ENCODE measurements at regions not wholly inside any gene's neighbourhood (a gene's known extent, or its start where the extent isn't known, plus 50 kb on each side); places are given as distances from the start of the nearest gene placed in this dataset.

DNA sequence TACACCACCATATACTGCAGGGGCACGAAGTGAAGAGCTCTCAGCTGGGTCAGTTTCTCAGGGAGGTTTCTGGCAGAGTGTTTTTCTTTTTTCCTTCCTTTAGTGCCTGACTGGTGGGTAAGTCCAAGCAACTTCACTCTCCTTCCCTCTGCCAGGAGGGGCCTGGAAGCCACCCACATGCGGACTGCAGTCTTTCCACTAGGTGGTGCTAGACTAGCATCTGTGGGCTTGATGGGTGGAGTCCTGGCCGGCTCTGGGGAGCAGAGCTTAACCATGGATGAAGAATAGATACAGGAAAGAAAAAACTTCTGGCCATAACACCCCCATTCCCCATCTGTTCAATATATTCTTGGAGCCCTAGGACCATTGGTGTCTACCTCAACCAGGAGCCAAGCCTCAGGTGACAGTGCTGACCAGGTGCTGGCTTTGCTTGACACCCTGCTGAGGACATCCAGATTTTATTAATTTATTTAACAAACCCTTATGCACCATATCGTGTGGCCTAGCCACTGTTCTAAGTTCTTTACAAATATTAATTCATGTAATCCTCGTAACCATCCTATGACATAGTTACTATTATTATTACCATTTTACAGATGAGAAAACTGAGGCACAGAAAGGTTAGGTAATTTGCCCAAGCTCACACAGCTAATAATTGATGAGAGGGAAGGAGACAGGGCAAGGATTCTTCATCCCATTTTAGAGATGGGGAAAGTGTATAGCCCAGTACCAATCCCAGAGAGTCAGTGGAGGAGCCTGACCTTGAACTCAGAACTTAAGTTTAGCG, 126.7 kb upstream of the CSF3R start:
- DNase-seq = peak; percentile 2 to 28

DNA sequence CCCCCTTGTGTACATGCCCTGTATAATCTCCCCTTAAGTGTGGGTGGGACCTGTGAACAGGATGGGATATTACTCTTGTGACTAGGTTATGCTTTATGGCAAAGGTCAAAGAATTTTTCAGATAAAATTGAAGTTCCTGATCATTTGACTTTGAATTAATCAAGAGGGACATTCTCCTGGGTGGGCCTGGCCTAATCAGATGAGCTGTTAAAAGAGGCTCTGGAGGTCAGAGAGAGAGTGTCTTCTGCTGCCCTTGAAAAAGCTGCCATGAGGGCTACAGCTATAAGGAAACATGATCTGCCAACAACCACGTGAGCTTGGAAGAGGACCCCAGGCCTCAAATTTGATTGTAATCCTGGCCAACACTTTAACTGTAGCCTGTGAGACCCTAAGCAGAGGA, 125.6 kb upstream of the CSF3R start:
- DNase-seq = no peak

DNA sequence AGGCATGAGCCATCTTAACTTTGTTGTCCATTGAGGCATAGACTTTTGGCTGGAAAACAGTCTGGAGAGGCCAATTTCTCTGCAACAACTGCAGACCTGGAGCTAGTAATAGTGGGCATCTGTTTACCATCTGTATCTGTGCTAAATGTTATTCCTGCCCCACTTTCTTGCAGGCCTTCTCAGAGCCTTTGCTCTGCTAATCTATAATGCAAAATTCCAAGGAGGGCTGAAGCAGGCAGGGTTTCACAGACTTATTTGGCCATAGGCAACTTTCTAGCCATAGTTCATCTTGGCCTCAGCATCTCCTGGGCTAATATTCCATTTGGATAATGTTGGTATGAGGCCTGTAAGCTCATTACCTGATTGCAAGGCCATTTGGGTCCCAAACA, 124.5 kb upstream of the CSF3R start:
- no peak for DNase-seq

DNA sequence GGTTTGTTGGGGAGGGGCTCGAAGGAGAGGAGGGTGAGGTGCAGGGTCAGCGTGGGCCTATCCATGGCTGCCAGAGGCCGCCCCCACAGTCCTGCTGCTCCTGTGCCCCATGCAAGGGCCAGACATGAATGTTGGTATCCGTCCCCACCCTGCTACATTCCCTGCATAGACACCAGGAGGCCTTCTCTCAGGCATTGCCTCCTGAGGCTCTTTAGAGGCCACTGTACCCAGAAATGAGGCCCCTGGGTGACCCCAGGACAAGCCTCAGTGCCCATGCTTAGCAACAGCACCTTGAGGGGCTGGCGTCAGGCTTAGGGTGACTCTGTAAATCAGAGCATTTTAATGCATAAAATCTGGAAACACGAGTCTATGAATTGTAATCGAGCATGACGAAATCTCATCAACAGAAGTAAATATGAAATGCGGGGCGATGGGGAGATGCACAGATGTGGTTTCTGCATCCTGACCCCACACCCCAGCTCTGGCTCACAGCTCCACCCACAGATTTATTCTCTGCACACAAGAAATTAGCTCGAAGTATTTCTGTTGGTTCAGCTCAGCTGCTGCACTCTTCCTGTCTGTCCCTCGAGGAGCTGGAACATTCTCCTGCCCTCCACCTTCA, 124.0 kb upstream of the CSF3R start:
- DNase-seq = no peak

DNA sequence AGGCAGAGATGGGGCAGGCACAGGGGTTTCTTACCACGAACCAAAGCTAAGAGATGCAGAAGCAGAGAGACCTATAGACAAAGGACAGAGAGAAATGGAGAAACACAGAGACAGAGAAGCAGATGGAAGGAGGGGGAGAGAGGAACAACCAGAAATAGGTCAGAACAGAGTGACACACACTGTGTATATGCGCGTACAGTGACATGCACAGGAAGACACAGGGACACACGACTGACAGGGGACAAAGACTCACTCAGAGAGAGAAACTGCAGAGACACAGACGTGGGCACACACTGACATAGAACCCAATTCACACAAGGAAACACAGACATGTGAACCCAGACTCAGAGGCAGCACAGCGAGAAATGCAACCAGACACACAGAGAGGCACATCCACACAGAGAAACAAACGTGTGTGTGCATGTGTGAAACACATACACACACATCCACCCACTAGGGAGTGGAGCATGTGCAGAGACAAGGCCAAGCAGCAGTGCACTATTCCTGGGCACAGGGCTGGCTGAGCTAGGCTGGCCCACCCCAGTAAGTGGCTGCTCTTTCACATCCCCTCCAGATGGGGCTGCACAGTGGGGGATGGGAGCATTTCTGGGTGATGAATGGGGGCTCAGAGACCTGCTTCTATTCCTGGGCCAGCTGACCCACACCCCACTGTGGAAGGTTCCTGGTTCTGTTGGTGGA, 123.4 kb upstream of the CSF3R start:
- DNase-seq = no peak

DNA sequence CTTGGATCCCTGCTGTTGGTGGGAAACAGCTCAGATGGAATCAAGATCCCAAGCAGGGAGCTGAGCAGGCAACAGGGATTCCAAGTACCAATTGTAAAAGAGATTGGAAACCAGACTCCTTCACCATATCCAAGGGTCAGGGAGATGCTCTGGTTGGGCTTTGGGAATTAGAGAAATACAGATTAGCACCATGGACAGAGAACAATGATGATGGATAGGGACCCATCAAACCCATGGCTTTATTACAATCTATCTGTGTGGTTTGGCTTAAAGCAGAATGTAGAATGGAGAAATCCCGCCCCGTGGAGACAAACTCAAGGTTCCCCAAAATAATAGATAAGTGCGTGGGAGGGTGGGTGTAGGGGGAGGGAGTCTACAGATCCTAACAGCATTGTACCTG, 120.7 kb upstream of the CSF3R start:
- no peak for DNase-seq

DNA sequence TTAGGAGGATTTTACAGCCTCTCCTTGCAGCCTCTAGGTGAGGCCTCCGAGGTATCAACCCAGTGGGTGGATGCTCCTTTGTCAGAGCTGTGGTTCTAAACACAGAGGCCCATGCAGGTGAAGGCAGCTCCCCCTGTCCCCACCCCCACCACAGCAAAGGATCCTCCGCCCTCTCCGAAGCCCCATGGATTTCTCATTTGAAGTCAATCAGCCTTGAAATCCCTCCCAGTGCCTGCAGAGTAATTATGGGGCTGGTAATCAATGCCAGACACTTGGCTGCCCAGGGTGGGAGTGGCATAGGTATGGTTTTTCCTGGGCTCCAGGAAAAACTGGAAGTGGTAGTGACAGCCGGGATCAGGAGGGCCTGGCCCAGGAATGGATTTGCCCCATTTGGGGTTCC, 119.5 kb upstream of the CSF3R start:
- no peak for DNase-seq

DNA sequence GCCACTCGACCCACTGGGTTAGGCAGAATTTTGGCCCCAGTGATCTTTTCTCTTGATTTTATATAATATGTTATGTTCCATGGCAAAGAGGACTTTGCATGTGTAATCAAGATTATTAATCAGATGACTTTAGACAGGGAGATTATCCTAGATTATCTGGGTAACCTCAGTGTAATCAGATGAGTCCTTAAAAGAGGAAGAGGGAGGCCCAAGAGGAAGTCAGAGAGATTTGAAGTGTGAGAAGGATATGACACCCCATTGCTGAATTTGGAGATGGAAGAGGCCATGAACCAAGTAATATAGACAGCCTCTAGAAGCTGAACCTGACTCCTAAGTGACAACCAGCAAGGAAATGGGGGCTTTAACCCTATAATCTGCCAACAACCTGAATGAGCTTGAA, 117.1 kb upstream of the CSF3R start:
- DNase-seq = no peak

DNA sequence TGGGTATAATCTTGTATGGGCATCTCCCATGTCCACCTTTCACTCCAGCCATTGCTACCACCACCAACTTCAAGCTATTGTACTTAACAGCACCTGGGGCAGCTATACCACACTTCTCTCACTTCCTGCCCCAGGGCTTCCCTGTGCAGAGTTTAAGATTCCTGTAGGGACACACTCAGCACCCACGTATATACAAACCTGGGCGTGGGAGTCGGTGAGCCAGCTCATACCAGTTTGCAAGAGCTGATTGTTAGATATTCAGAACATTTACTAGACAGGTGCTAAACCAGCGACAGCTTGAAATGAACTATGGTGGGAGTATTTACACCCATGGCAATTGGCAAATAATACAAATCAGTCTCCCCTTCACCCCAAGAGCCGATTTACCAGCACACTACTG, 114.8 kb upstream of the CSF3R start:
- no peak for DNase-seq

DNA sequence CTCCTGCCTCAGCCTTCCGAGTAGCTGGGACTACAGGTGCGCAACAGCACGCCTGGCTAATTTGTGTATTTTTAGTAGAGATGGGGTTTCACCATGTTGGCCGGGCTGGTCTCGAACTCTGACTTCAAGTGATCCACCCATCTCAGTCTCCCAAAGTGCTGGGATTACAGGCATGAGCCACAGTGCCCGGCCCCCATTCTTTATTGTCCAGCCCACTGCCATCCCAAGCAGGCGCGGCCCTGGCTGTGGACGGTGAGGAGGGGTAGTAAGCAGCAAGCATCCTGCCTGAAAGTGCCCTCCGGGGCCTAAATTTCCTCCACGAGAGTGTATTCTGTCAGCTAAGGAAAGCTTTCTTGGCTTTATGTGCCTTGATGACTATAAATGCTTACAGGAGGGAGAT, 113.2 kb upstream of the CSF3R start:
- DNase-seq = no peak

DNA sequence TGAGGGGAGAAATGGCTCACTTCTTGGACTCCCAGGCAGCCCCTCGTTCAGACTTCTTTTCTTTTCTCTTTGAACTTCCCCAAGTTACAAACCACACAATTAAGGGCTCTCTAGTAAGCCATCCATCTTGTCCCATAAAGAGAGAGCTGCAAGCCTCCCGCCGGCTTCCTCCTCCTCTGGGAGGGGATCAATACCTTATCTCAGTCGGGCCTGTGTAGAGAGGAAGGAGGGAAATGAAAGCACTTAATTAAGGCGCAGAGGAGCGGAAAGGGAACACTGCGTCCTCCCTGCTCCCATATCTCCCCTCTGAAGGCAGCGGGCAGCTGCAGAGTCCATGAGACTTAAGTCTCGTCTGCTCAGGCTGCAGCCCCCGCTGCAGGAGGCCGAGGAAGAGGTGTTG, 112.6 kb upstream of the CSF3R start:
- no peak for DNase-seq

DNA sequence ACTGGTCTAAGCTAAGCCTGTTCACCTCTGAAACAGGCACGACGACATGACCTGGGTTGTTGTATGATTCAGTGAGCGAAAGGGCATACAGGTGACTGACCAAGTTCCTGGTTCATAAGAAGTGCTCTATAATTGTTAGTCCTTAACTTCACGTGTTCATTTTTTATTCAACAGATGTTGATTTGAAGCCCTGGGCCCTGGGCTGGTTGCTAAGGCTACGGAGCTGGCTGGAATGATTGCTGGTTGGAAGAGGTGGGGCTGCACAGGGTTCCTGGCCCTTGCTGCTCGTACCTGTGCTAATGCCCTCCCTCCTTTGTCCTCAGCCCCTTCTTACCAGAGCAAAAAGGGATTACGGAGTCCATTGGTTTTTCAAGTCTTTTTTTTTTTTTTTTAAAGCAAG, 111.3 kb upstream of the CSF3R start:
- DNase-seq = no peak

DNA sequence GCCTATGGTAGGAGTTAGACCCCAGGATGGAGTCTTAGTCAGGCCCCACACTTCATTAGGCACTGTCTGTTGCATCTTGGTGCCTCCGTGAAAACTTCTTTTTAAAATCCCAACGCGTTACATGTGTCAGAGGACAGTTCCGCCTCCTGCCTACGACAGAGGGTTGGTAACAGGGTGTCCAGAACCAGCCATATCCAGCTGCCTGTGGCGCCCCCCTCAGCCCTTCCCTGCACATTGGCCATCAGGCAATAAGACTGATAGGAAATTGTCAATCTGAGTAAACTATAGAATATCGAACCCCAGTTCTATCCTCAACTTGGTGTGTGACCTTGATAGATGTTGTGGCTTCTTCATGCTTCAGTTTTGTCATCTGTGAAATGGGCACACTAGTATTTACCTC, 108.6 kb upstream of the CSF3R start:
- no peak for DNase-seq

DNA sequence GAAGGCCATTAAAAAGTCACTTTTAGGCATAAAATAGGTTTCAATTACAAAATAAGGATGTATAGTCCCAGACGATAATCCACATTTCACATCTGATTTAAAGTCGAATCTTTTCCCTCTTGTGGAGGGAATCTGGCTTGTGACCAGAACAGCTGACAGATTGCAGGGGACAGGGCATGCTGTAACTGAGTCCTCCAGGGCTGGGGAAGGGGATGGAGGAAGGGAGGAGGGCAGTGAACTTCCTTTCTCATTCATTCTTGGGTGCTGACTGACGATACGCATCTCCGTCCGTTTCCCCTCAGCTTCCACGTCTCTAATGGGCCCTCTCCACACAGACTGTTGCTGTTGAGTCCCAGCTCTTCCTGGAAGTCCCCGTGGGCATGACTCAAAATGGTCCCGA, 108.1 kb upstream of the CSF3R start:
- DNase-seq = no peak

DNA sequence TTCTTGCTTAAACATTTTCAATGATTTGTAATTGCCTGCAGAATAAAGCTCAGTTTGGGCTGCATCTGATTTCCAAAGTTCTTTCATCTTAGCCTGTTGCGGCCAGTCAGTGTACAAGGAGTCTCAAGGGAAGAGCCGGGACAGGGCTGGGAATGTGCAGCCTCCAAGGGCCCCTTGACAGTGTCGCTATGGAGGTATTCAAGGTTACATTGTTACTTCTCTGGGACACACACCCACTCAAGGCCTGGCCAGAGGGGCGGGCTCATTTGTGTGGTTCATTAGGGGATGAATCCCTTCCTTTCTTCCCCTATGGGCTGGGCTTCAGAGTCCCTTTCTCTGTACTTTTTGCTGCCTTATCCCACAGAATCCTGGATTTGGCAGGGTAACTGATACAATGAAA, 107.6 kb upstream of the CSF3R start:
- no peak for DNase-seq

DNA sequence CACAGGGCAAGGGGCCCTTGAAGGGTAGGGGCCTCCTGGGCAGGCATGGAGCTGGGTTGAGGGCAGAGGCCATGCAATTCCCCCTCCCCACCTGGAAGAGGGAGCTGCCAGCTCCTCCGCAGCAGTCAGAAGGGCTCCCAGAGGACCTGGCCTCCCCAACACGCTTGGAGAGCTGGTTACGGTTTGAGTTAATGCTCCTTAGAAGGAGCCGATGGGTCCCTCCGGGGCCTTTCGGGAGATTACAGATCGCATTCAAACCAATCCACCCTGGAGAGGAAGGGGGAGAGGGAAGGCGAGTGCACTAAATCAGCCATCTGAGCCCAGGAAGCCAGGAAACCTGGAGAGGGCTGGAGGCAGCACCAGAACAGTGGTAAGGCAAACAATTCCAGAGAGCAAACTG, 106.3 kb upstream of the CSF3R start:
- DNase-seq = no peak

DNA sequence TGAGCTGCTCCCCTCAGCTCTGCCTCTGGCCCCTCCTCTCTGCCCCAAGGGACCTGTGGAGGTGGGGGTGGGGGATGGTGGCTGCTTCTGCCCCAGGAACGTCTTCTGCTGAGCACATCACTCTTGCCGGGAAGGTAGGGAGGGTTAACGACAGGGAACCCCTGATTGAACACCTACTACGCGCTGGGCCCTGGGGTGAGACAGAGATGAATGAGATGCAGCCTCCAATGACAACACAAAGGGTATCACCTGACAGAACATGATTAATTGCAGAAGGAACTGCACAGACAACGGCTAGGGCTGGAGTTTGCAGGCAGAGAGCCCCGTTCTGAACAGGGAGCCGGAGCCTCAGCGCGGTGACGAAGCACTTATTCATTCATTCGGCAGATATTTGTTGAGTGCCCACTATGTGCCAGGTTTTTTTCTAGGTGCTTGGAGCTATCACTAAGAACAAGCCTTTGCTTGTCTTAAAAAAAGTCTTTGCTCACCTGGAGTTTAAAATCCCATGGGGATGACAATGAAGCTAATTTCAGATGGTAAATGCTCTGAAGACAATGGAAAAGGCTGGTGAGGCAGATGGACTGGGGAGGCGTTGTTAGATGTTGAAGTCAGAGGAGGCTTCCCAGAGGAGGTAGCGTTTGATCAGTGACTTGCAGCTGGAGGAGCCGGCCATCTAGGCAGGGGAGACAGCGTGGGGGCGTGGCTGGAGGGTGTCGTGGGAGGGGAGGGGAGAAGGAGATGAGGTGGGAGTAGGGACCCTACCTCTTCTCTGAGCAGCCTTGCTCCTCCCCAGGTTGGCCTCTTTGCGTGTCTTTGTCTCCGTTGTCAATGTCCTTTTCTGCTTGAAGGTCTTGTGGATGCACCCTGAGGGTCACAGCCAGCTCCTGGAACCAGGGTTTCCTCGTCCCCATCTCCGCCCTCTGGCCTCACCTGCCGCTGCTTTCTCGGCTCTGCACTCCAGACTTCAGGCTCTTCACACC, 103.1 kb upstream of the CSF3R start:
- no peak for DNase-seq

DNA sequence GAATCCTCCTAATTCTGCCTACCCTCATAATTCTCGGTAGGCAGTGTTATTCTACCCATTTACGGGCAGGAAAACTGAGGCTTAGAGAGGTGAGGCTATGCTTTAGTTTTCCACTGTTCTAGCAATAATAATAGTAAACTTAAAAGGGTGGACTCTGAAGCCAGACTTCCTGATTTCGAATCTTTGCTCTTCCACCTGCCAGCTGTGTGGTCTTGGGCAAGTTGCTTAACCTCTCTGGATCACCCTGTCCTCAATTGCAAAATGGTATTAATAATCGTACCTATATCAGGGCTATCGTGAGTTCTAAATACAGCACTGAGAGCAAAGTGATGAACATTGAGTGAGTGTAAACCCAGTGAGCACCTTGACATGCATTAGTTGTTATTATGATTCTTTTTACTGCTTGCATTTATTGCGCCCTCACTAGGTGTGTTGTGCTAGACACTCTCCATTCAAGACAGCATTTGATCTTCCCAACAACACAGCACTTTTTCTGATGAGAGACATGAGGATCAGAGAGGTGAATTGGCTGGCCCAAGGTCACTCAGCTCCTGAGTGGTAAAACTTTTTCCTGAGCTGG, 102.3 kb upstream of the CSF3R start:
- DNase-seq = no peak

DNA sequence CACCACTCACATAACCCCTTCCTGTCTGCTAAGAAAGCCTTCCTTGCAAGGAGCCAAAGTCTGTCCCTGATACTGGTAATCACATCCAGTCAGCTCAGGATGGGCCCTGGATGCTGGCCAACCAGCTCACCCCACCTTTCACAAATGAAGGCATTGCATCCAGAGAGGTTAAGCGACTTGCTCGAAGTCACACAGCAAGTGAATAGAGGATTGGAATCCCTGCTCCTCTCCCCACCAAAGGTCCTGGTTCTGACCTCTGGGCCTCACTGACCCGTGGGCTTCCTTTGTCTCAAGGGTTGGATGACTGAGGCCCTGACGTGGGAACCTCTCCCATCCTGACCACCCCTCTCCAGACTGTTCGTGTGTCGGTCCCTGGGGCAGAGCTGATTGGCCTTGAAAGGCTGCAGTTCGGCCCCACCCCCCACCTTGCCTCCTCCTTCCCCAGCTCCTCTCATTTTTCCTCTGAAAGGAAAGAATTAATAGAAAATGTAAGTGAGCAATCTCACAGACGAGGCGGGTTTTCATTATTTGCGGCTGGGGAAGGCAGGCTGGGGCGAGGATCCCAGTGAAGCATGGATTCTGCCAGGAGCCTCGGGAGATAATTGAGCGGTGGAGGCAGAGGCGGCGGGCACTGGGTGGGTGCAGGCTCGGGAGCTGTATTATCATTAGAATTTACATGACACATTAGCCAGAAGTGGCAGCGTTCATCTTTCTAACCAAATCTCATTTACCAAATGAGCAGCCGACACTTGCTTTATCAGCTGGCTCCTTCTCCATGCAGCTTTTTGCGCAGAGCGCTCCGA, 101.5 kb upstream of the CSF3R start:
- no peak for DNase-seq

DNA sequence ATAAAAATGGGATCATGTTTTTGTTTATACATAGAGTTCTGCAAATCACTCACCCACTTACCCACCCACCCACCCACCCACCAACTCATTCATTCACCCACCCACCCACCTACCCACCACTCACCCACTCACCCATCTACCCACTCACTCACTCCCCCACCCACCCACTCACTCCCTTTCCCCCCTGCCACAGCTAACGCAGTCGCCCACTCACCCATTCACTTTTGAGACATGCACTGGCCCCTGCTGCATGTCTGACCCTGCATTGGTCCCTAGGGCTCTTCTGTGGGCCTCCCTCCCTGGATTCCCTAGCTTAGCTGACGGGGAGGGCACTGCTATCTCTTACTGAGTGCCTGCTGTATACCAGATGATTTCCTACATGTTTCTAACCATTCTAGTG, 100.4 kb upstream of the CSF3R start:
- no peak for DNase-seq

All from right lung (tissue), 2 donors.